Activated effector memory CD4-positive, alpha-beta T cell treated with anti-CD3 and anti-CD28 coated beads, Interleukin-2, amount 50 U/mL, for 16 hours (primary cell): ENCODE measurements at regions not wholly inside any gene's neighbourhood (a gene's known extent, or its start where the extent isn't known, plus 50 kb on each side); places are given as distances from the start of the nearest gene placed in this dataset.
A peak's percentile ranks its signal among the peaks of the same experiment; 100 is the strongest.

Experiments
- DNase-seq: peaks from one replicate; pipeline ENCODE4 v3.0.0-alpha.2; 2020

GRCh38 chr22:44590291-44590690 lies 92.3 kb upstream of the RTL6 start:
- no peak for DNase-seq

- no peak for DNase-seq
Observed at GRCh38 chr22:44589831-44590230, 91.8 kb upstream of the RTL6 start.

- DNase-seq: peak; percentile 9
Observed at GRCh38 chr22:44588348-44588747, 90.3 kb upstream of the RTL6 start.

GRCh38 chr22:44587737-44588310 lies 89.8 kb upstream of the RTL6 start:
- no peak for DNase-seq

- DNase-seq: peak; percentile 45
Observed at GRCh38 chr22:44586999-44587736, 89.1 kb upstream of the RTL6 start.

GRCh38 chr22:44586351-44586990 lies 88.4 kb upstream of the RTL6 start:
- no peak for DNase-seq

GRCh38 chr22:44585559-44586350 lies 87.7 kb upstream of the RTL6 start:
- DNase-seq: peak; percentile 46

GRCh38 chr22:44584256-44584902 lies 86.3 kb upstream of the RTL6 start:
- DNase-seq: peak; percentile 42

- peak; percentile 24 for DNase-seq
Observed at GRCh38 chr22:44583854-44584253, 85.8 kb upstream of the RTL6 start.

- peak; percentile 52 for DNase-seq
Observed at GRCh38 chr22:44583061-44583760, 85.2 kb upstream of the RTL6 start.

GRCh38 chr22:44582016-44582415 lies 84.0 kb upstream of the RTL6 start:
- DNase-seq: peak; percentile 39

- peak; percentile 30 for DNase-seq
Observed at GRCh38 chr22:44581096-44581435, 83.0 kb upstream of the RTL6 start.

GRCh38 chr22:44580176-44581095 lies 82.4 kb upstream of the RTL6 start:
- peak; percentile 44 for DNase-seq

GRCh38 chr22:44578516-44579230 lies 80.6 kb upstream of the RTL6 start:
- DNase-seq: peak; percentile 50

GRCh38 chr22:44578110-44578457 lies 80.1 kb upstream of the RTL6 start:
- DNase-seq: no peak

- DNase-seq: peak; percentile 50
Observed at GRCh38 chr22:44577391-44578109, 79.5 kb upstream of the RTL6 start.

- DNase-seq: peak; percentile 42
Observed at GRCh38 chr22:44576311-44577260, 78.6 kb upstream of the RTL6 start.

- DNase-seq: peak; percentile 50
Observed at GRCh38 chr22:44575381-44576268, 77.6 kb upstream of the RTL6 start.
